GM12878 (cell line): ENCODE measurements at regions not wholly inside any gene's neighbourhood (a gene's known extent, or its start where the extent isn't known, plus 50 kb on each side); places are given as distances from the start of the nearest gene placed in this dataset.

ENCODE experiments used
- ATAC-seq: fragments of 200-7000 bp; cut with Tn5 transposase; 3 replicates; pipeline ENCODE4 v1.9.1; 2020; ENCODE audit warnings: mild to moderate bottlenecking, moderate library complexity
- BruUV-seq: library from RNA; stranded (reverse); fragments of 400-500 nt; replicated peaks from 2 replicates; lab custom pipeline; 2021; lab: Mats Ljungman, UMichigan
- CTCF ChIA-PET: fragments of 300-600 bp; sonication (Branson Sonifier 250); formaldehyde crosslinking; extraction: SDS; loops from one replicate; lab custom pipeline; 2021; ENCODE audit warnings: inconsistent platforms; lab: Yijun Ruan, JAX
- POLR2A ChIA-PET: fragments of 350-600 bp; formaldehyde crosslinking; extraction: SDS; loops from one replicate; lab custom pipeline; 2021; ENCODE audit warnings: inconsistent platforms; lab: Charles Lee
- RAD21 ChIA-PET: fragments of 300-600 bp; sonication (Branson Sonifier 250); formaldehyde crosslinking; loops from one replicate; lab custom pipeline; 2023; ENCODE audit warnings: antibody characterized with exemption; ENCODE audit not compliant: unreplicated experiment; lab: Charles Lee
- SMC1A ChIA-PET: fragments of 300-600 bp; sonication (Branson Sonifier 250); formaldehyde crosslinking; loops from one replicate; lab custom pipeline; 2023; ENCODE audit not compliant: unreplicated experiment, uncharacterized antibody; lab: Charles Lee
- DNase-seq: peaks from one replicate; pipeline ENCODE4 v3.0.0-alpha.2; 2011; ENCODE audit warnings: low read depth, low spot score
- FAIRE-seq: peaks from 3 replicates; lab custom pipeline; 2011; peaks lifted over from hg19 to GRCh38; lab: Jason Lieb, UNC
- H2AFZ ChIP-seq: 2 replicates; pipeline ENCODE4 v1.6.0; 2011; ENCODE audit warnings: low read depth, low read length, control low read depth; ENCODE audit not compliant: control insufficient read depth
- H3K27ac ChIP-seq: 2 replicates; pipeline ENCODE4 v1.5.1; 2011; ENCODE audit warnings: control low read depth; ENCODE audit not compliant: control insufficient read depth, insufficient read depth
- H3K27me3 ChIP-seq, 2 experiments: replicated peaks in 1 of 2; 2 replicates each; pipeline versions ENCODE4 v1.6.0 to v1.6.1; 2011; ENCODE audit warnings: low read length in 1 of 2; ENCODE audit not compliant: control insufficient read depth in 2 of 2, insufficient read depth in 2 of 2
- H3K36me3 ChIP-seq, 2 experiments: 2 replicates each; pipeline ENCODE4 v1.5.1; 2011; ENCODE audit warnings: low read length in 1 of 2; ENCODE audit not compliant: control insufficient read depth in 2 of 2, insufficient read depth in 2 of 2
- H3K4me1 ChIP-seq: 2 replicates; pipeline ENCODE4 v1.6.1; 2011; ENCODE audit warnings: mild to moderate bottlenecking, low read length, moderate library complexity, mixed read lengths; ENCODE audit not compliant: control insufficient read depth, insufficient read depth
- H3K4me2 ChIP-seq: 2 replicates; pipeline ENCODE4 v1.6.0; 2011; ENCODE audit warnings: control low read depth; ENCODE audit not compliant: control insufficient read depth, insufficient read depth
- H3K4me3 ChIP-seq: fragments of 200-600 bp; sonication (generic); 2 replicates; pipeline ENCODE4 v1.5.1; 2016
- H3K79me2 ChIP-seq: 2 replicates; pipeline ENCODE4 v1.6.0; 2011; ENCODE audit warnings: low read length; ENCODE audit not compliant: control insufficient read depth, insufficient read depth
- H3K9ac ChIP-seq: 2 replicates; pipeline ENCODE4 v1.8.0; 2011; ENCODE audit warnings: low read length, control low read depth, mixed read lengths; ENCODE audit not compliant: control insufficient read depth, insufficient read depth
- H3K9me3 ChIP-seq: replicated peaks from 3 replicates; pipeline ENCODE4 v1.5.1; 2011; ENCODE audit warnings: mild to moderate bottlenecking, low read length; ENCODE audit not compliant: control insufficient read depth, insufficient read depth
- H4K20me1 ChIP-seq: 2 replicates; pipeline ENCODE4 v1.6.0; 2011; ENCODE audit not compliant: control insufficient read depth, insufficient read depth
- E2F8 ChIP-seq: fragments of 450-650 bp; IDR thresholded peaks from 2 replicates; pipeline ENCODE4 v1.6.1; 2018; ENCODE audit warnings: mild to moderate bottlenecking, low read depth, moderate library complexity; ENCODE audit not compliant: partially characterized antibody
- IRF4 ChIP-seq: IDR thresholded peaks from 2 replicates; pipeline ENCODE4 v1.6.1; 2011; ENCODE audit warnings: low read depth, low read length
- PAX5 ChIP-seq: IDR thresholded peaks from 2 replicates; pipeline ENCODE4 v1.6.1; 2011; ENCODE audit warnings: low read depth, low read length, borderline replicate concordance
- RAD21 ChIP-seq: IDR thresholded peaks from 2 replicates; pipeline ENCODE4 v1.6.1; 2011; ENCODE audit warnings: mild to moderate bottlenecking, low read depth, low read length, moderate library complexity; ENCODE audit not compliant: insufficient read depth
- RB1 ChIP-seq: fragments of 450-650 bp; formaldehyde crosslinking; IDR thresholded peaks from 2 replicates; pipeline ENCODE4 v1.6.1; 2017; ENCODE audit warnings: mild to moderate bottlenecking, borderline replicate concordance
- RUNX3 ChIP-seq: IDR thresholded peaks from 2 replicates; pipeline ENCODE4 v1.6.1; 2012; ENCODE audit warnings: low read length, inconsistent platforms
- SMC3 ChIP-seq: IDR thresholded peaks from 2 replicates; pipeline ENCODE4 v1.6.1; 2011; ENCODE audit warnings: low read length, improper control_type of control experiment, borderline replicate concordance
- SUPT20H ChIP-seq: IDR thresholded peaks from 2 replicates; pipeline ENCODE4 v1.6.1; 2011; ENCODE audit warnings: low read depth, mild to moderate bottlenecking, low read length, moderate library complexity, borderline replicate concordance; ENCODE audit not compliant: control insufficient read depth
- WRNIP1 ChIP-seq: IDR thresholded peaks from 2 replicates; pipeline ENCODE4 v1.6.1; 2011; ENCODE audit warnings: low read depth, low read length, improper control_type of control experiment, borderline replicate concordance
- YY1 ChIP-seq: IDR thresholded peaks from 2 replicates; pipeline ENCODE4 v1.6.1; 2011; ENCODE audit warnings: low read depth, mild to moderate bottlenecking, low read length
- WGBS: methylation state at CpG from one replicate; pipeline ENCODE4 v1.1.6; 2016; ENCODE audit warnings: low lambda C conversion rate; ENCODE audit not compliant: insufficient replicate concordance, insufficient coverage; ENCODE audit errors: missing lambda C conversion rate; 5-methylcytosine and 5-hydroxymethylcytosine counted together
- in situ Hi-C: fragments of 300-500 bp; cut with MboI; formaldehyde crosslinking; loops from 9 replicates; pipeline ENCODE4 v1.14.3; 2018; ENCODE audit warnings: mixed read lengths
- intact Hi-C: fragments of 100-400 bp; cut with micrococcal nuclease; formaldehyde crosslinking; loops from one replicate; pipeline ENCODE4 v1.14.2; 2022; ENCODE audit not compliant: unreplicated experiment
- TF ChIP-seq, protein P1 (sequence below): fragments of 150-350 bp; IDR thresholded peaks from 2 replicates; pipeline ENCODE4 v1.6.1; 2016; ENCODE audit warnings: low read depth, low read length
- TF ChIP-seq, protein P2 (sequence below): IDR thresholded peaks from 2 replicates; pipeline ENCODE4 v1.6.1; 2012; ENCODE audit warnings: low read depth, low read length, improper control_type of control experiment
- TF ChIP-seq, protein P3 (sequence below), 3 experiments: IDR thresholded peaks in 2 of 3; conservative IDR thresholded peaks in 1 of 3; 2 replicates each; pipeline ENCODE4 v1.5.1; 2011; ENCODE audit warnings: low read depth in 3 of 3, low read length in 3 of 3, mild to moderate bottlenecking in 3 of 3, control low read depth in 2 of 3, moderate library complexity in 2 of 3, inconsistent platforms in 1 of 3, mixed read lengths in 1 of 3; ENCODE audit not compliant: control insufficient read depth in 2 of 3, insufficient read depth in 1 of 3; ENCODE audit errors: extremely low read depth in 1 of 3

DNA sequence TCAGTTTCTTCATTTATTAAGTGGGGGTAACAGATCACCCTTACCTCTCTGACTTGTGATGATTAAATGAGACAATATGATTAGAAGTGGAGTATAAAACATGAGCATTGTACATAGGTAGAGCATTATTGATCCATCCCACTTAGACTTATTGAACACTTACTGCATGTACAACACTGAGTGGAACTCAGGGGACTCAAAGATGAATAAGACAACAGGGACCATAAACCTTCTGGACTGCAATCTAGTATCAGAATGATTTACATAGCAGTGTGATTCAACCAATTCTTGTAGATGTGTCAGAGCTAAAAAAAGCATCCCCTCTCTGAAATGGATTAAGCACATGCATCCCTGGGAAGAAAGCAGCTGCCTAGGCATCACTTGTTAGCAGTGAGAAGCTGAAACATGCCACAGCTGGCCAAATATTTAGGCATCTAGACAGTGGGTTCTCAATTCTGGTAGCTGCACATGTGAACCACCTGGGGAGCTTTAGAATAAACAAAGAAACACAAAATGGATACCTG, 111.5 kb downstream of the CYRIA start (continued):
- TF ChIP-seq, protein P1, sequence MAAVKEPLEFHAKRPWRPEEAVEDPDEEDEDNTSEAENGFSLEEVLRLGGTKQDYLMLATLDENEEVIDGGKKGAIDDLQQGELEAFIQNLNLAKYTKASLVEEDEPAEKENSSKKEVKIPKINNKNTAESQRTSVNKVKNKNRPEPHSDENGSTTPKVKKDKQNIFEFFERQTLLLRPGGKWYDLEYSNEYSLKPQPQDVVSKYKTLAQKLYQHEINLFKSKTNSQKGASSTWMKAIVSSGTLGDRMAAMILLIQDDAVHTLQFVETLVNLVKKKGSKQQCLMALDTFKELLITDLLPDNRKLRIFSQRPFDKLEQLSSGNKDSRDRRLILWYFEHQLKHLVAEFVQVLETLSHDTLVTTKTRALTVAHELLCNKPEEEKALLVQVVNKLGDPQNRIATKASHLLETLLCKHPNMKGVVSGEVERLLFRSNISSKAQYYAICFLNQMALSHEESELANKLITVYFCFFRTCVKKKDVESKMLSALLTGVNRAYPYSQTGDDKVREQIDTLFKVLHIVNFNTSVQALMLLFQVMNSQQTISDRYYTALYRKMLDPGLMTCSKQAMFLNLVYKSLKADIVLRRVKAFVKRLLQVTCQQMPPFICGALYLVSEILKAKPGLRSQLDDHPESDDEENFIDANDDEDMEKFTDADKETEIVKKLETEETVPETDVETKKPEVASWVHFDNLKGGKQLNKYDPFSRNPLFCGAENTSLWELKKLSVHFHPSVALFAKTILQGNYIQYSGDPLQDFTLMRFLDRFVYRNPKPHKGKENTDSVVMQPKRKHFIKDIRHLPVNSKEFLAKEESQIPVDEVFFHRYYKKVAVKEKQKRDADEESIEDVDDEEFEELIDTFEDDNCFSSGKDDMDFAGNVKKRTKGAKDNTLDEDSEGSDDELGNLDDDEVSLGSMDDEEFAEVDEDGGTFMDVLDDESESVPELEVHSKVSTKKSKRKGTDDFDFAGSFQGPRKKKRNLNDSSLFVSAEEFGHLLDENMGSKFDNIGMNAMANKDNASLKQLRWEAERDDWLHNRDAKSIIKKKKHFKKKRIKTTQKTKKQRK, result no peak
- no peak for TF ChIP-seq SUPT20H
- no peak for TF ChIP-seq E2F8

DNA sequence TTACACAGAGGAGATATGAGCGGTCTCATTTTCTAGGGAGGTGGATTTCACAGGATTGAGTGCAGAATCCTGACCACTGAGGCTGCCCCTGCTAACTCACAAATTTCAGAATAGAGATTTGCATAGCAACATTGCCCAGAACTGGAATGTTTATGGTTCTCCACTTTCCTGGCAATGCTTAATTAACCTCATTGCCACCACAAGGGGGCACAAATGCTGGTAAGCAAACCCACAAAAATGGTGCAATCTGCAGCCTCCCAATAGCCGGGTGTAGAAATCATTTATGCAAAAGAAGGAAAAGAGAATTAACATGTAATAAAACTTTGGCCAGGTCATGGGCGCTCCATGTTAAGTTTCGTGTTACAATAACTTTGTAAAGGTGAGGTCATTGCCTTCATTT, 112.4 kb downstream of the CYRIA start:
- TF ChIP-seq, protein P2, sequence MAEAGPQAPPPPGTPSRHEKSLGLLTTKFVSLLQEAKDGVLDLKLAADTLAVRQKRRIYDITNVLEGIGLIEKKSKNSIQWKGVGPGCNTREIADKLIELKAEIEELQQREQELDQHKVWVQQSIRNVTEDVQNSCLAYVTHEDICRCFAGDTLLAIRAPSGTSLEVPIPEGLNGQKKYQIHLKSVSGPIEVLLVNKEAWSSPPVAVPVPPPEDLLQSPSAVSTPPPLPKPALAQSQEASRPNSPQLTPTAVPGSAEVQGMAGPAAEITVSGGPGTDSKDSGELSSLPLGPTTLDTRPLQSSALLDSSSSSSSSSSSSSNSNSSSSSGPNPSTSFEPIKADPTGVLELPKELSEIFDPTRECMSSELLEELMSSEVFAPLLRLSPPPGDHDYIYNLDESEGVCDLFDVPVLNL, result no peak
- TF ChIP-seq PAX5 (no peak), IRF4 (no peak), WRNIP1 (no peak), YY1 (0 out of 2 replicates have a peak, but pooled peaks have one; percentile 26), RB1 (no peak), RUNX3 (peak; percentile 54), RAD21 (peak; percentile 48; the same call in 1 of the 2 replicates), SMC3 (peak; percentile 68; the same call in 1 of the 2 replicates)
- TF ChIP-seq, protein P3, sequence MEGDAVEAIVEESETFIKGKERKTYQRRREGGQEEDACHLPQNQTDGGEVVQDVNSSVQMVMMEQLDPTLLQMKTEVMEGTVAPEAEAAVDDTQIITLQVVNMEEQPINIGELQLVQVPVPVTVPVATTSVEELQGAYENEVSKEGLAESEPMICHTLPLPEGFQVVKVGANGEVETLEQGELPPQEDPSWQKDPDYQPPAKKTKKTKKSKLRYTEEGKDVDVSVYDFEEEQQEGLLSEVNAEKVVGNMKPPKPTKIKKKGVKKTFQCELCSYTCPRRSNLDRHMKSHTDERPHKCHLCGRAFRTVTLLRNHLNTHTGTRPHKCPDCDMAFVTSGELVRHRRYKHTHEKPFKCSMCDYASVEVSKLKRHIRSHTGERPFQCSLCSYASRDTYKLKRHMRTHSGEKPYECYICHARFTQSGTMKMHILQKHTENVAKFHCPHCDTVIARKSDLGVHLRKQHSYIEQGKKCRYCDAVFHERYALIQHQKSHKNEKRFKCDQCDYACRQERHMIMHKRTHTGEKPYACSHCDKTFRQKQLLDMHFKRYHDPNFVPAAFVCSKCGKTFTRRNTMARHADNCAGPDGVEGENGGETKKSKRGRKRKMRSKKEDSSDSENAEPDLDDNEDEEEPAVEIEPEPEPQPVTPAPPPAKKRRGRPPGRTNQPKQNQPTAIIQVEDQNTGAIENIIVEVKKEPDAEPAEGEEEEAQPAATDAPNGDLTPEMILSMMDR (IDR thresholded peaks at IDR 0.05 in 2 of 3, conservative IDR thresholded peaks at IDR 0.05 in 1 of 3; ENCODE audit: control insufficient read depth in 2 of 3, extremely low read depth in 1 of 3, insufficient read depth in 1 of 3, low read depth in 3 of 3, low read length in 3 of 3), result peak; percentile 53 to 62 (median 57)
- Histone ChIP-seq H3K4me3 (no peak overlapping the region), H4K20me1 (no peaks in the 10 kb centered on the region), H3K4me1 (no peaks in the 10 kb centered on the region), H3K9ac (no peak overlapping the region), H3K27me3 (no peaks in the 10 kb centered on the region), H3K9me3 (no peaks in the 10 kb centered on the region), H3K79me2 (no peaks in the 10 kb centered on the region), H3K27ac (no peak overlapping the region), H3K4me2 (no peak overlapping the region), H3K36me3 (no peaks in the 10 kb centered on the region), H2AFZ (no peak overlapping the region)
- ChIA-PET POLR2A (no interaction called here), RAD21 (interaction anchor here (1.7 to 1.8 kb wide), 2 partner anchors 204 kb away, joined by 5 to 6 read pairs; no protein-coding TSS in a partner anchor), SMC1A (interaction anchor here (1.0 to 2.2 kb wide), 3 partner anchors 38 to 203 kb away, joined by 4 to 12 read pairs (median 4); no protein-coding TSS in a partner anchor), CTCF (interaction anchor here (0.7 to 3.5 kb wide), 4 partner anchors 48 to 60 kb away, joined by 3 to 22 read pairs (median 6); no protein-coding TSS in a partner anchor)
- in situ Hi-C loops (no loop called here), intact Hi-C loops (loop anchor here (1.0 kb wide), 2 partner anchors 56 to 204 kb away; no protein-coding TSS in a partner anchor)
- DNase-seq, result no peak
- ATAC-seq, result peak; percentile 73
- no peak for FAIRE-seq
- no TSS peak for BruUV-seq
- 25% methylated on average over 4 of the region's 4 CpGs for WGBS
